HG02852 (cell line): ENCODE measurements at regions not wholly inside any gene's neighbourhood (a gene's known extent, or its start where the extent isn't known, plus 50 kb on each side); places are given as distances from the start of the nearest gene placed in this dataset.
"Not testable (repeated sequence)": the region's sequence is repeated elsewhere in the genome, so short reads cannot be mapped to it uniquely, and the experiment has no call there.

Experiments used
- ATAC-seq: cut with Tn5 transposase; IDR thresholded peaks from one replicate; pipeline ENCODE4 v1.9.1; 2021; ENCODE audit warnings: mild to moderate bottlenecking, moderate library complexity; ENCODE audit not compliant: unreplicated experiment

DNA sequence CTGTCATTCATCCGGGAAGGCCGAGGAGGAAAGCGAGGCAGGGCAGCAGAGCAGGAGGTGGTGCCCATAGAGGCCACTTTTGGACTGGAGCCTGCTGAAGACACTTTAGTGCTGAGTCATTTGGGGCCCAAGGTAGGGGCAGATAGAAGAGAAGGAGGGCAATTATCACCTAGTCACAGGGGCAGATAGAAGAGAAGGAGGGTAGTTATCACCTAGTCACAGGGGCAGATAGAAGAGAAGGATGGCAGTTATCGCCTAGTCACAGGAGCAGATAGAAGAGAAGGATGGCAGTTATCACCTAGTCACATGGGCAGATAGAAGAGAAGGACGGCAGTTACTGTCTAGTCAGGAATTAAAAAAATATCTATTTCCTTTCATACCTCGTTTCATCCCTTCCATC is 1372.6 kb downstream of the FOXD4L5 start:
- ATAC-seq, result not testable (repeated sequence)

DNA sequence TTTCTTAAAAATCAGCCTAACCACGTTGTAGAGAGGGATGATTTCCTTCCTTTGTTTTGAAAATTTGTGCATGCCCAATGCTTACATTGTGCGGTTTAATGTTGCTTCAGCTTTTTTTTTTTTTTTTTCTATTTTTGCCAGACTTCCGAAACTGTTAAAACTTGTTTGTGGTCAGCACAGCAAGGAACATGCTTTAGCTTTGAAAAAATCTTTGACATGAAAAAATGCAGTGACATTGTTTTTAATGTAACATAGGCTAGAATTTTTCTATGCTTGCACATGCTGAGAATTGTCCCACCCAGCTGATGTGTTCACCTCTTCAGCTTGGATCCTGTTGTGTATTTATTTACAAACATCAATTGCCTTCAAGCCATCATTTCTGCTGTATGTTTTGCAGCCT is 1375.9 kb downstream of the FOXD4L5 start:
- not testable (repeated sequence) for ATAC-seq

DNA sequence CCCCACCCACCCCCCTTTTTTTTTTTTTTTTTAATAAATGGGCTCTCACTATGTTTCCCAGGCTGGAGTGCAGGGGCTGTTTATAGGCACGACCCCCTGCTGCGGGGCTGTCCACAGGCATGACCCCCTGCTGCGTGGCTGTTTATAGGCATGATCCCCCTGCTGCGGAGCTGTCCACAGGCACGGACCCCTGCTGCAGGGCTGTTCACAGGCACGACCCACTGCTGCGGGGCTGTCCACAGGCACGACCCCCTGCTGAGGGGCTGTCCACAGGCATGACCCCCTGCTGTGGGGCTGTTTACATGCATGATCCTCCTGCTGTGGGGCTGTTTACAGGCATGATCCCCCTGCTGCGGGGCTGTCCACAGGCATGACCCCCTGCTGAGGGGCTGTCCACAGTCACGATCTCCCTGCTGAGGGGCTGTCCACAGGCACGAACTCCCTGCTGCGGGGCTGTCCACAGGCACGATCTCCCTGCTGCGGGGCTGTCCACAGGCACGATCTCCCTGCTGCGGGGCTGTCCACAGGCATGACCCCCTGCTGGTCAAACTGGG is 1385.3 kb downstream of the FOXD4L5 start:
- ATAC-seq, result not testable (repeated sequence)

DNA sequence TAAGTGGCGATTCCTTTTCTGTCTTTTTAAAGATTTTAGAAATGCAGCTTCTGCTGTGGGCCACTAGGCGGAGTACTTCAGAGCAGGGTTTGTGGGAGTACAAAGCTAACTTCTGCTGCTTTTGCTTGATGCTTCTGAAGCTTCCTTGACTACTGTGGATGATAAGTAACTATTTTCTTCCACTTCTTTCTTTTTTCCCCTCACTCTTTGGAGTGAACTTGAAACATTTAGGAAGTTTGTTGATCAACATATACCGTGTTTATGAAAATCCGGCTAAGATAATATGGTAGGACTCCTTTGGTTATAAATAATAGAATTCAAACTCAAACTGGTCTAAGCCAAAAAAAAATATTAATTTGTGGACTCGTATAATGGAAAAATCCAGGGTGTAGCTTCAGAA is 1403.6 kb downstream of the FOXD4L5 start:
- ATAC-seq, result not testable (repeated sequence)

DNA sequence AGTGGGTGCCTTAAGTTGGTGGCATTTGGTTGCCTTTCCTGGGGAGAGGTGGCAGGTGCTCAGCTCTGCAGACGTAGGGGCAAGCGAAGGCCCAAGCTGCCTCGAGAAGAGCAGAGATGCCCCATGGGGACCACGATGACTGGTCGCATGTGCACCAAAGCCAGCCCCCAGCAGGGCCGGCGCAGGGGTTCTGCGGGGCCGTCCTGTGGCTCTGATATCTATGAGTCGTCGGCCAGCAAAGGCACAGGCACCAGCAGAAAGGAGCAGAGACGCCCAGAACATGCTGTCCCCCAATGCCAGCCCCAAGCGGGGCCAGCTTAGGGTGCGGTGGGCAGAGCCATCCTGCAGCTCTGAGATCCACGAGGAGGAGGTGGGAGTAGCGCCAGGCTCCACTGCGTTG is 1408.6 kb downstream of the FOXD4L5 start:
- not testable (repeated sequence) for ATAC-seq

DNA sequence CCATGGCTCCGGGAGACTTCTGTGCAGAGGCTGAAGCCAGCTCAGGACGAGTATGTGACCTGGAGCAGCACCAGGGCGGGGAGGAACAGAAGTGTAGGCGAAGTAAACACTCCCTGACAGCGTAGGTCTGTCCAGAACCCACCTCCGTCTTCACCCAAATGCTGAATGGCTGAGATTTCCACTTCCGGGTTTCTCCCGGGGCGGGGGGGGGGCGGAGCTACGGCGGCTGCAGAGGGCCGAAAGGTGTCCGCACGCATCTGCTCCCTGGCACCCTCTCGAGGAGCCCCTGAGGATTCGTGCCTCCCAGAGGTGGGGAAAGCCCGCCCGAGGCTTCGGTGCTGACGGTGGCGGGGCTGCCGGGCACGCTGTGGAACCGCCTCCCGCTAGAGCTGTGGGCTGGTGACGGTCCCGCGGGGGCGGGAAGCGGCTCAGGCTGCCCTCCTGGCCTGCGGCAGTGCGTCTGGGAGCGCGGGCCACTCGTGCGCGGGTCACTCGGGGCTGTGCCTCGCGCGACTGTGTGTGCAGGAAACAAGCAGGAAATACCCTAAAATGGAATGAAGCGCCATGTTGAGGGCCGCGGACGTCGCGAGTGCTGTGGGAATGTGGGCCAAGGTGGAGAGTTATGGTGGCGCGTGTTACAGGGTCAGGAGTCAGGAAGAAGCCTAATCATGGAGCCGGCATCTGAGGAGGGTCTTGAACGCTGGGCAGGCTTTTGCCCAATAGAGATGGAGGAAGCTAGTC is 1425.4 kb downstream of the FOXD4L5 start:
- ATAC-seq, result no peak

DNA sequence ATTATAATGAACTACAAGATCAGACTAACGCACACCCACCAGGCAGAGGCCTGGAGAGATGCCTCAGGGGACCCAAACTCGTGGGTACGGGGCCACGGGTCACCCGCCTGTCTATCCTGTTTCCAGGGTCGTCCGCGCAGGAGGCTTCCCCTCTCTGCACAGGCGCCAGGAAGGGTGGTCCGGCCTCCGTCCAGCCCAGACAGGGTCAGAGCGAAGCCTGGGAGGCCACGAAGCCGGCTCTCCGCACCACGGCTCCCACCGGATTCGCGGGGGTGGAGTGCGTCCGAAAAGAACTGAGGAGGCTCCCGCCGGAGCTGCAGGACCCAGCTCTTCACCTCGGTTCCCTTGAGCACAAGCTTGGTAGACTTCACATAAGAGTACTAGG is 1425.9 kb downstream of the FOXD4L5 start:
- not testable (repeated sequence) for ATAC-seq

DNA sequence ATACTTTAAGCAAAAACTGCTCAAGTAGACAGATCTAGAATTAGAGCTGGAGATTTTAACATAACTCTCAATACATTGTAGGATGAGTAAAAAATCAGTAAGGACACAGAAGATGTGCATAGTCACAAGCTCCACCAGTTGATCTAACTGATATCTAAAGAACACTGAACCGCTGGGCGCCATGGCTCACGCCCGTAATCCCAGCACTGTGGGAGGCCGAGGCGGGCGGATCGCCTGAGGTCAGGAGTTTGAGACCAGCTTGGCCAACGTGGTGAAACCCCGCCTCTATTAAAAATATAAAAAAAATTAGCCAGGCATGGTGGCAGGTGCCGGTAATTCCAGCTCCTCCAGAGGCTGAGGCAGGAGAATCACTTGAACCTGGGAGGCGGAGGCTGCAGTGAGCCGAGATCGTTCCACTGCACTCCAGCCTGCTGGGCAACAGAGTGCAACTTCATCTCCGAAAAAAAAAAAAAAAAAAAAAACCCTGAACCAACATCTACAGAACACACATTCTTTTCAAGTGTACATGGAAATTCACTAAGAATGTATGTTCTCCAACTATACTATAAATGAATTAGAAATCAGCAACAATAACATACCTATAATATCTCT is 1431.8 kb downstream of the FOXD4L5 start:
- not testable (repeated sequence) for ATAC-seq

DNA sequence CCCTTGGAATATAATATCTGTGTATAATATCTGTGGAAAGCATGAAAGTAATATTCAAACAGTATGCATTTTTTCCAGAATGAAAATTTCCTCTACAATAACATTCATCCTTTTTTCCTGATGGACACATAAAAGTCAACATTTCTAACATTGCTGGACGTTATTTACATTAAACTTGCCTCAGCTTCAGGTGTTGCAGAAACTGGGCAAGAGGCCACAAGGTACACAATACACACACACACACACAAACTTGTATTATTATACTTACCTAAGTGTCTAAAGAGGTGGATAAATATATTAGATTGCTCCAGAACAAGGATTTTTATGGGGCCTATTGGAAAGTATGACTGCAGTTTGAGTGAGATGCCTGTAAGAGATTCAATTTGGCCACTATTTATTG is 1460.2 kb downstream of the FOXD4L5 start:
- not testable (repeated sequence) for ATAC-seq

DNA sequence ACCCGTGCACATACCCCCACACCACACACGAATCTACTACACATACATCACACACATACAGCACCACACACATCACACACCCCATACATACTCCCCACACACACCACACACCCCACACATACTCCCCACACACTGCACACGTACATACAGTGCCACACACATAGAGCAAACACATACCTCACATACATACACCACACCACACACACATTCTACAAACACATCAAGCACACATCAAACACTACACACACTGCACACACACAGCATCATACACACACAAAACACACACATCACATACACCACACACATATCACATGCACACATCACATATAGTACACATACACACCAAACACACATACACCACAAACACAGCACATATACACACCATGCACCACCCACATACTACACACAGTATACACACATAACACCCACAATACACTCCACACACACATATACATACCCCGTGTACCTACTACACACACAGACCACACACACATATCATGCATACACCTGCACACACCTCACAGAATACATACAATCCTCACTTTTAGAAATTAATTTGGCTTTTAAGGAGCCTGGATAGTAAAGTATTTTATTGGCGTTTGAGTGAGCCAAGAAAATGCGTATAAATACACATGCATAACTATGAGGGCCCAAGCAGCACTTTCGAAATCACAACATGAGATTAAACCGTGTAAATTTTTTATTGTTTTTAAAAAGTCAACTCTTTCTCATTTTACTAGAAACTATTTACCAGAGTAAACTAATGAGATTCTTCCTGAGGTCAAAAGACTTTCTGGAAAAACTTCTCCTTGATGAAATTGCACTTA is 1461.4 kb downstream of the FOXD4L5 start:
- not testable (repeated sequence) for ATAC-seq

DNA sequence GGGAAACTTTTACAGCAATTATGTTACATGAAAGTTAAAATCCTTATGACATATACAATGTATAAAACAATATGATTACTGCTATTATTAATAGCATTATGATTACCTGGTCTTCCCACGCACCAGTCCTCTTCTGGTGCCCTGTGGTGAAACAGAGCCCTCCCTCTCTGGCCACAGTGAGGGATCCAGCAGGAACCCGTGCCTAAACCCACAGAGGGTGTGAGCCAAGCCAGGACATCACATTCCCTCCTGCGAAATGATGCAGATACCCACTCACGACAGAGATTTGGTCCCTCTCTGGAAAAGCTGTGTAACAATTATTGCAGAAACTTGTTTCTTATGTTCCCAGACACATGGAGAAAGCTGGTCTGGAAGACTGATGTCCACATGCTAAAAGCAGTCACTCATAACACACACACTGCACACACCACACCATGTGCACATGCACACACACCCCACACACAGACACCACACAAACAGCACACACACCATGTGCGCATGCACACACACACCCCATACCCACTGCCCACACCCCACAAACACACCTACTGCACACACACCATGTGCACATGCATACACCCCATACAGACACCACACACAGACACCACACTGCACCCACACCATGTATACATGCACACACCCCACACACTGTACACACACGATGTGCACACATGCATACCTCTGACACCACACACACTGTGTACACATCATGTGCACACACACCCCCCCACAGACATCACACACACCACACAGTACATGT is 1462.2 kb downstream of the FOXD4L5 start:
- not testable (repeated sequence) for ATAC-seq

DNA sequence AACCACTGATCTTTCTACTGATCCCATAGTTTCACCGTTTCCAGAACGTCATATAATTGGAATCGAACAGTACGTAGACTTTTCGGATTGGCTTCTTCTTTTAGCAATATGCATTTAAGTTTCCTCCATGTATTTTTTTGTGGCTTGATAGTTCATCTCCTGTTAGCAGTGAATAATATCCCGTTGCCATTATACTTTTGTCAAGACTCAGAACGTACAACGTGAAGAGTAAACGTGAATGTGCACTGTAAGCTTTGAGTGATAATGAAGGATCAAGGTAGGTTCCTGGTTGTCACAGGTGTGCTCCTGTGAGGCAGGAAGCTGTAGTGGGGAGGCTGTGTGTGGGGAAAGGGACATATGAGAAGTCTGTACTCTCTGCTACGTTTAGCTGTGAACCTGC is 1463.7 kb downstream of the FOXD4L5 start:
- ATAC-seq, result not testable (repeated sequence)

DNA sequence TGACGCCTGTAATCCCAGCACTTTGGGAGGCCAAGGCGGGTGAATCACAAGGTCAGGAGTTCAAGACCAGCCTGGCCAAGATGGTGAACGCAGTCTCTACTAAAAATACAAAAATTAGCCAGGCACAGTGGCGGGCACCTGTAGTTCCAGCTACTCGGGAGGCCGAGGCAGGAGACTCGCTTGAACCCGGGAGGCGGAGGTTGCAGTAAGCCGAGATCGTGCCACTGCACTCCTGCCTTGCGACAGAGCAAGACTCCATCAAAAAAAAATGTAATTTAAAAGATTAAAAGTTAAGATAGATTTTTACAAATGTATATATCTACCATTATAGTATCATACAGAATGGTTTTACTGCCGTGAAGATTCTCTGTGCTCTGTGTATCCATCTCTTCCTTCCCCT is 1464.1 kb downstream of the FOXD4L5 start:
- ATAC-seq, result not testable (repeated sequence)

DNA sequence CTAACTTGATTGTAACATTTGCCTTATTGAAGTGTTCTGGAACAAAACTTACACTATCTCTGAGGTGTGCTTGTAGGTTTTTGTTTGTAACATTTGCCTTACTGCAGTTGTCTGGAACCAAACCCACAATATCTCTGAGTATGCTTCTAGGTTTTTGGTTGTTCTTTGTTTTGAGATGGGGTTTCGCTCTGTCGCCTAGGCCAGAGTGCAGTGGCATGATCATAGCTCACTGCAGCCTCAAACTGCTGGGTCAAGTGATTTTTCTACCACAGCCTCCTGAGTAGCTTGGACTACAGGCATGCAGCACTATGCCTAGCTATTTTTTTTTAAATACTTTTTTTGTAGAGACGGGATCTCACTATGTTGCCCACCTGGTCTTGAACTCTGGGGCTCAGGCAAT is 1464.6 kb downstream of the FOXD4L5 start:
- ATAC-seq, result not testable (repeated sequence)

DNA sequence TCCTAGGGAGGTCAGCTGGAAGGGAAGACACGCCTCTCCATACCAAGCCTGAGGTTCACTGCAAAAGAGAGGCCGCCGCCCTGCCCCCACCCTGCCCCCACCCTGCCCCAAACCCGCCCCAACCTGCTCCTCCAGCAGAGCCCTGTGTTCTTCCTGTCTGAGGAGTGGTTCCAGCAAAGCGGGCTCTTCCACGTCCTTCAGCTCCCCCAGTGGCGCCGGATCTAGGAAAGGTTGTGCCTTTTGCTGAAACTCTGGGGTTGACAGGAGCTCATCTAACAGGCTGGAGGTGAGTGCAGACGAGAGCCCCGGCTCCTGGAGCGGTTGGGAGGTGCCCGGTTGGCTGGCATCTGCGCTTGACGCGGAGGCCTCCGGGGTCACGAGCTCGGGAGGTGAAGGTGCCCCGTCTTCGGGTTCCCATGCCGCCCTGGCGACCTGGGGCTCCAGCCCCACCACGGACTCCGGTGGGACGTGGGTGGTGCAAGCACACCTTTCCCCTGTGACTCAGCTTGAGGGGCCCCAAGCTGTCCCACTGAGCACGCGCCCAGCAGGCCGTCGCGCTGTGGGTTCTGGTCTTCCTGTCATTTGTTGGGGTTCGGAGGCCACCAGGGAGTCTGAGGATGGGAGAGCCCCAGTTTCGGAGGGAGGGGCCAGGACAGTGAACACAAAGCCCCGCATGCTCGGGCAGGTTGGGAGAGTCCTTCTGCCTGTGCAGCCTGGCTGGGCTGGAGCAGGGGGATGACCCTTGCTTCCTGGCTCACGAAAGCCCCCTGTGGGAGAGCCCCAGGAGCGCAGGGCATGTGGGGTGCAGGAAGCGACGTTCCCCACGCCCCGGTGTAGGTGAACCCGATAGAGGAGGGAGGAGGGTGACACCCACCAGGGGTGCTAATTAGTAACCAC is 1467.1 kb downstream of the FOXD4L5 start:
- peak; percentile 60 for ATAC-seq

DNA sequence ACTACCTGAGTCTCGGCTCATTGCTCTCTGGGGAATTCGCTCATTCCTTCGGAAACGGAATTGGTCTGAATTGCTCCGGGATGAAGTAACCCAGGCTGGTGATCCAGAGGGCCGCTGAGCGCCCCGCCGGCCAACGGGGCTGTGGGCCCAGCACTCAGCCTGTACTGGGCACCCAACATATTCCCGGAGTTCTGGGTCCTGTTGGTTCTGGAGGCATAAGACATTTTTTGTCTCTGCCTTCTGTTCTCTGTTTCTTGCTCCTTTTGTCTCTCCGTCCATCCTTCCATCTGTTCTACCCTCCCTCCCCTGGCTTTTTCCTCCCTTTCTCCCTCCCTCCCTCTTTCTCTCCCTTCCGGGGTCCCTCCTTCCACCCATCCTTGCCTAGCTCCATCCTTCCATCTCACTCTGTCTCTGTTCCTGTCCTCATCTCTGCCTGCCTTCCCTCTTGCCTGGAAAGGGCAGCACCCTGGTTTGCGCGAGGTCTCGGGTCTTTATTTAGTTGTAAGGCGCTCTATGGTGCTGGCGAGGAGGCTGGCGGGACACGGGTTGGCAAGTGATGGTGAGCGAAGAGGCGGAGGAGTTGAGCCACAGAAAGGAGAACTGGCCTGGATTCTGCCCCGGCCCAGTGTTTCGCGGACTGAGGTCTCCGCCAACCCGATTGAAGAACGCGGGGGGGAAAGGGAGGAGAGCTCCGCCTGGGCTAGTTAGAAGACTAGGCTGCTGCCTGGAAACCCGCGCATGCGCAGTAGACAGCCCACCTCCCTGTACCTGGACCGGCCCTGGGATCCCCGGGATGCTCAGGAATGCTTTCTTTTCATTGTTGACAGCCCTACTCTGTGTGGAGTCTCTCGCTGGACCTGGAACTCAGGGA is 1468.0 kb downstream of the FOXD4L5 start:
- peak; percentile 64 for ATAC-seq

DNA sequence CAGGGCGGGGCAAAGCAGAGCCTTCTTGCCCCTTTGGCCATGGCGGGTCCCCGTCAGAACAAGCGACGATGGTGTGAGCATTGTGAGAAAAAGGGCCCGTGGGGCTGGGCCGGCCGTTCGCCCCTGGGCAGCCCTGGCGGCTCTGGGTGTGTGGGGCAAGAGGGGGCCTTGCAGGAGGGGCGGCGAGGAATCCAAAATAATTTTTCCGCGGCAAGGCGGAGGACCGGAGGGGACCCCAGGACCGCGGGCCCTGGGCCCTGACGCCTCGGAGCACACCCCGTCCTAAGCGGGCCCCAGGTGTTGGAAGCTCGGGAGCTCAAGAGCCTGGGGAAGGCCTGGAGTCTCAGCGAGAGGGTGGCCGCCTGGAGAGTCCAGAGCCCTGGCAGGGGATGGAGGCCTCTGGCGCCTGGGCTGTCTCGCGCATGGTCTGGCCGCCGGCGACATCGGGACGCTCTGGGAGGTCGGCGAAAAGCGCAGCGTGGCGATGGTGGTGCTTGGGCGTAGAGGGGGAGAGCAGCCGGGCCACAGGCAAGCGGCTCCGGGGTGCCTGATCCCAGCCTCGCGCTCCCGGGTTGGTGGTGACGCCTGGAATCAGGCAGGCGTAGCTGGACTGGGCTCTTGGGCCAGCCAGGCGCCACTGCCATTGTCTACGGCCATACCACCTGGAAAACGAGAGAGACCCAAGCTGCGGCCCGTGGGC is 1469.9 kb downstream of the FOXD4L5 start:
- ATAC-seq, result not testable (repeated sequence)
